GM21619 (cell line): ENCODE measurements at regions not wholly inside any gene's neighbourhood (a gene's known extent, or its start where the extent isn't known, plus 50 kb on each side); places are given as distances from the start of the nearest gene placed in this dataset.
"Not testable (repeated sequence)": the region's sequence is repeated elsewhere in the genome, so short reads cannot be mapped to it uniquely, and the experiment has no call there.

Experiments used
- ATAC-seq: cut with Tn5 transposase; IDR thresholded peaks from one replicate; pipeline ENCODE4 v1.9.1; 2021; ENCODE audit not compliant: unreplicated experiment

DNA sequence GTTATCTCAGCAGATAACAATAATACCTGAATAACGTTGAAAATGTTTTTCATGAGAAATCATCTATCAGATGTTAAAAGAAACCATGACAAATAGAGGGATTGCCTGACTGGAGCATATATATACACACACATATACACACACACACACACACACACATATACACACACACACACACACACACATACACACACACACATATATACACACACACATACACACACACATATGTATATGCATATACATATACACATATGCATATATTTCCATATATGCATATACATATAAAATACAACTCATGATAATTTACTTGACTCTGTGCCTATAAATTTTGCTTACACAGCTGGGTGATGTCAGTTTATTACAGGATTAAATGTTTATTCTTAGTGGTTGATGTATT, 847.3 kb upstream of the ADAMTS5 start:
- ATAC-seq: no peak

DNA sequence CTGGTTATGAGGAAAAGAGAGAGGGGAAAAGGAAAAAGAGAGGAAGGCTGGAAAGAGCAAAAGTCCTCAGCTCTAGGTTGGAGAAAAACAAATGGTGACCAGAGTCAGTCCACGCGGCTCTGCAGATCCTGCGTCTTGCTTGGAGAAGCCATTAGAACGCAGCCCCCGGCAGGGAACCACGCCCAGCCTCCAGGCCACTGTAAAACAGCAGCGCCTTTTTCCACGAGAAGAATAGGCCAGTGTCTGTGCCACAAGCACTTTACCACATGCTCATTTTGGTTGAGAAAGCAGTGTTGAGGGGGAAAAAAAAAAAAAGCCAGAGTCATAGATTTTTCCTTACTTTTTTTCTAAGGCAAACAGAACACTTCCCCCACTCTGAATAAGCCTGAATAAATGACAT, 846.9 kb upstream of the ADAMTS5 start:
- no peak for ATAC-seq

DNA sequence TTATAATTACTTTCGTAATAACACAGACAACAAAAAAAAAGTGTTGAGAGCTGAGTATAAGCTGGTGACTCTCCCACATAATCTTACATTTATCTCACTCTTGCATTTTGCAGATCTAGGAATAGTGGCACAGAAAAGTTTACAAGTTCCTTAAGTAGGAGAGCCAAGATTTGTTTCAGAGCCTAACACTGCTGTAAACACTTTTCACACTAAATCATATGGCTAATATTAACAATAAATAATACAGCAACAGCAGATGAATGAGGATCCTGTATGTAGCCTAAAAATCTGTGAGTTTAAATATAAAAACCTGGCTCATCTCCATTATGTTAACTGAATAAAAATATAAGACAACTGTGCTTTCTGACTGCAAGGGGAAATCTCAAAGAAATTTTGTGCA, 846.5 kb upstream of the ADAMTS5 start:
- no peak for ATAC-seq

DNA sequence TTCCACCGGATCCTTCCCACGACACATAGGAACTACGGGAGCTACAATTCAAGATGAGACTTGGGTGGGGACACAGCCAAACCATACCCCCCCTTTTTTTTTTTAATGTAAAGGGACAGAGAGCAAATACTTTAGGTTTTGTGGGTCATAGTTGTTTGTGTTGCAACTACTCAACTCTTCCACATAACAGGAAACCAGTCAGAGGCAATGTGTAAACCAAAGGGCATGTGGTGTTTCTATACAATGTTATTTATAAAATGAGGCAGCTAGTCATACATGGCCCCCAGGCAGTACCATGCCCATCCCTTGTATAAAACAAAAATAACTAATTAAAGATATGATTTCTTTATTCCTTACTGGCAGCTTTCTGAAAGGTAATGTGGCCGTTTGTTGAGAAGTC, 845.4 kb upstream of the ADAMTS5 start:
- no peak for ATAC-seq

DNA sequence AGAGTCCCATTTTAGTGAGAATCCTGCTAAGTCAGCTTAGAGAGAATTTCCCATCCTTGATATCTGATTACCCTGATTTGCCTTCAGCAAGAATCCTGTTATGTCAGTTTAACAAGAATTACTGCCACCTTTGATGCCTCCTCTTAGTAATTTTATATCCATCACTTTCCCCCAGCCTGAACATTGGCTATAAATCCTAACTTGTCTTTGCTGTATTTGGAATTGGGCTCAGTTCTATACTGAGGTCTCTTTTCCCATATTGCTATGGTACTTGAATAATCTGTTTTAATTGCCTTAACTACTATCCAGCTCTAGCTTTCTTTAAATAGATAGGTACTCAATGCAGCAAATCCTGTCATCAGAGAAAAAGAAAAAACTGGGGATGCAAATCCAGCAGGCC, 842.0 kb upstream of the ADAMTS5 start:
- ATAC-seq: no peak

DNA sequence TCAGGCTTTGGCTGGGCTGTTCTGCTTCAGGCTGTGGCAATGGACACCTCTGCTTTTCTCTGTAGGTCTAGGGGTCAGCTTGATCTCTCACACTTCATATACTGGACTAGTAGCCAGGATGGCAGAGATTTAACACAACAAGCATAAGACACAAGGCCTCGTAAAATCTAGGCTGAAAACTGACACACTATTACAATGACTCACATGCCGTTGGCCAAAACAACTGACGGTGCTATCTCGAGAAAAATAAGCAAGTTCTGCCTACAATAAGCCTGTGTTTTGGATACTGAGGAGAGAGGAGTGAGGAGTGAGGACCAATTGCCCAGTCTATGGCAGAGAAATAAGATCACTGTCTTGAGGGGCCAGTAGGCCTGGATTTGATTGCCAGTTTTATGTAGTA, 840.7 kb upstream of the ADAMTS5 start:
- ATAC-seq: no peak

DNA sequence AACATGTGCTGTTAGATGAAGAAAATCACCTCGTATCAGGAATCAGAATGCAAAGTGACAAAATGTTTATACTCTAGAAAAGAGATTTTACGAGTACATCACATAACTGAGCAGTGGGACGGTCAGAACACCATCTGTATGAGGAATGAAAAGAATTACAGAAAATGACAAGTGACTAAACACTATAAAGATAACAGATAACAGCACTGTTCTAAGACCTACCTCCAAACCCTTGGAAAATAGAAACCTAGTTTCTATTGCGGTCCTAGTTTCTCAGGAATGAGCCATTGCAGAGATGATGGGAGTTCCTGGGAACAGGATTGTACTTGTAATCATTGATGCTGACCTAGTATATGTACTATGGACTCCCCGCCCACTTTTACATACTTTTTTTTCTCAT, 839.4 kb upstream of the ADAMTS5 start:
- ATAC-seq: no peak

DNA sequence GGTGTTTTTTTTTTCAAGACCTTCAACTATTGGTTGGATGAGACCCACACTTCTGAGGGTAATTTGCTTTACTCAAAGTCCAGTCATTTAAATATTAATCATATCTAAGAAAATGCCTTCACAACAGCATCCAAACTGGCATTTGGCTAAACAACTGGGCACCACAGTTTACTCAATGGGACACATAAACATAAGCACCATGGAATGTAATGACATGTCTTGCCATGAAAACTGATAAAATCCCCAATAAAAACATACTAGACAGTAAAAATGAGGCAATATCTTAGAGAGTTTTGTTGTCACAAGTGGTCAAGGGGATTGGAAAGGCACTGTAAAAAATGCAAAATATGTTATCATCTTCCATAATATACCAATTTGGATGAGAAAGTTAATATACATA, 838.8 kb upstream of the ADAMTS5 start:
- no peak for ATAC-seq

DNA sequence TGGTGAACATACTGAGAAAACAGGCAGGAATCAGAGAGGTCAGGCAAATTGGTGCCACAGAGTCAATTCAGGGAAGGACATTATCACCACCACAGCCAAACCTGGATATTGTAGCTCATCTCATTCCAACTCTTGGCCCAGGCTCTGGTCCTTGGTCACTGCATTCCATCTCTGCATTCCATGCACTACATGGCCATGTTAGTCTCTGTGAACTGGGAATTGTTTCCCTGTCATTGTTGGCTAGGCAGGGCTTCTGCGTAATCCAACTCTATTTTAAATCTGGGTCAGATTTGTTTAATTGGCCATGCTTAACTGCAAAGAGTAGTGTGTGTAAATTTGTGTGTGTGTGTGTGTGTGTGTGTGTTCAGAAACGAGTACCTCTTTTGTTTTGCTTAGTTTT, 837.6 kb upstream of the ADAMTS5 start:
- no peak for ATAC-seq

DNA sequence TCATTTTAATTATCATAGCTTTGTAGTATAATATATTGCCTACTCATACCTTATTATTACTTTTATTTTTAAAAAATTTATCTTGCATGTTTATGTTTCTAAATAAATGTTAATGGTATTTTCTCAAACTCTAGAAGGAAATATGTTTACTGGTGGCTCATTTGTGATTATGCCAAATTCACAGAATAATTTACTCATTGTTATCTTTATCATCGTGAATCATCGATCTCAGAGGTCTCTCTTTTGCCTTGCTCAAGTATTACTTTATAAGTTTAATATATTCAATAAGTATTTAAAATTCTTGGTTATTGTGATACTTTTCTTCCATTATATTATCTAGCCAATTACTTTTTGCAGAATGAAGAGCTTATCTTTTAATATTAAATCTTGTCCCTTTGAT, 836.7 kb upstream of the ADAMTS5 start:
- no peak for ATAC-seq

DNA sequence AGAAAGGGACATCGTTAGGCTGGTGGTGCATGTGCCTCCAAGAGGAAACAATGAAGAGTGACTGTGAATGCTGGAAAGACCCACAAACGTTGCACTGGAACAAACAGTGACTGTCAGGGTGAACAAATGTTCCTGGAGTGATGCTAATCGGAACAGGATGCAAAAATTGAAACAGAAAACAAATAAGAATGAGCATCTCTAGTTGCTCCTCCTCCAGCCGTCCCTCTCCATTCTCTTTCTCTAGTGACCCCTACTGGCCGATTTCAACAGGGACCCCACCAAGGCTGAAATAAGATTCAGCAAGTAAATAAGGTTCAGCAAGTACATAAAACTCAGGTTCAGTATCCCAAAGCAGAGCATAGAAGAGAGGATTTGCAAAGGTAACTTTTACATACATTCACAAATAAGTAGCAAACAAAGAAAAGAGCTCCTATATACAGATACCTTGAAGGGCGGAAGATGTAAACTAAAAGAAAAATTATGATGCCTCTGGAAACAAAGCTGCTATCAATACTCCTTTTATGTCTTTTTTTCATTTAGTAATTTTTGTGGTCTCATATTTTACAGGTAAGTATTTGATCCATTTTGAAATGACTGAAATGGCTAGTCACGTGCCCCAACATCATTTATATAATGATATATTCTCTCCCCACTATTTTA, 836.1 kb upstream of the ADAMTS5 start:
- no peak for ATAC-seq

DNA sequence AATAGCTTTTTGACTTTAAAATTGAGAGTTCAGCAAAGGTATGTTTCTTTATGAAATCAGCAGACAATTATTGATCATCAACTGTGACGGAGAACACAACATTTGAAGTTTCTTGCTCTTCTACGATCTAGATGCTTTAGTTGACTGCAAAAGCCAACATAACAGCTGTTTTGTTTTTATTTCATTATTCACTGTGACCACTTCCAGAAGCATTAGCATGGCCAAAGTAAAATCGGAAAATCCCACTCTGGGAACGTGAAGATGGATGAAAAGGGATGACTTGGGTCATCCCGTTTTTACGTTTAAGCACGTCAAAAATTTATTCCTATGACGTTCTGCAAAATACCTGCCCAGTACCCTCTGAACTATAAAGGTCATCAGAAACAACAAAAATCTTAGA, 833.0 kb upstream of the ADAMTS5 start:
- no peak for ATAC-seq

DNA sequence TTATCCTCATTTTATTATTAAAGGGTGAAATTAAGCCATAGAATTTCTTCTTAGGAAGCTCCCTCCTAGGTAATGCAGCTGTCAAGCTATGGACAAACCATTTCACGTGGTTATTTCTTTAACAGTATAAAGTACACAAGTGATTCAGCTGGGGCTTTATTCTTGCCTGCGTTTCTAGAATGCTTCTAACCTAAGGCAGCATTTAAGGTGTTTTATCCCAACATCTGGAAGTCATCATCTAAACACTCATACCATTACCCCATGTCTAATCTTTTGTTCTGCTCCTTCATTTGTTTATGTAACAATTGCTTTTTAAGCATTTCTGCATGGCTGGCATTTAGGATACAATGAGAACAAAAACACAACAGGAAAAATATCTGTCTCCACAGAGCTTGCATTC, 829.2 kb upstream of the ADAMTS5 start:
- ATAC-seq: no peak

DNA sequence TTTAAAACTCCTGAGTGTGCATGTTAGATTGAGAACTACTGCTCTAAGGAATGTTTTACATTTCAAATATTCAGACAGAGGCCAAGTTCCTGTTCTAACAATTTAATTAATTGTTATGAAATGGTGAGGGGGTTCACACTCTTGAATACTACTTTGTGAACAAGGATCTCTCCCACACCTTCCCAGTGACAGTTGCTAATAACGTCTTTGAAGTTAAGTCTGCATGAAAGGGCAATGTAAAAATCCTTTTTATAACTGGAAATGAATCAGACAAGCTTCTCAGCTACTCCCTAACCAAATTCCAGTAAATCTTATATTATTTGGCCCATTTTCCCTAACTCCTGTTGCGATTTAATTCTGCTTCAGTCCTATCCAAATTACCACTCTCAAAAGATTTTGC, 828.5 kb upstream of the ADAMTS5 start:
- ATAC-seq: no peak

DNA sequence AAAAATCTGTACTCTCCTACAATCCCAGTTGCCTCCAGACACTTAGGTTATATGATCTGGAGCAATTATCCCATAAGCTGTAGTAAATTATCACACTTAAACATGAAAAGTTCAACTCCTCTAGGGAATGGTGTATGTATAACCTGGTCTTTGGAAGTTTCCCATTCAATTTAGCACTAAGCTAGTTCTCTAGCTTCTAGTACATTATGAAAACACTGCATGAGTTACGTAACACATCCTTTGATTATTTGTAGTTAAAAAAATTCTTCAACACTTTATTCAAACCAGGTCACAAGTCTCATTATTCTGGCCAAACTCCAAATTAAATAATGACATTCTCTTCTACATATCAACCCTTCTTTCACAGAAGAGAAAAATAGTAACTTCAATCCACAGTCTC, 827.0 kb upstream of the ADAMTS5 start:
- no peak for ATAC-seq

DNA sequence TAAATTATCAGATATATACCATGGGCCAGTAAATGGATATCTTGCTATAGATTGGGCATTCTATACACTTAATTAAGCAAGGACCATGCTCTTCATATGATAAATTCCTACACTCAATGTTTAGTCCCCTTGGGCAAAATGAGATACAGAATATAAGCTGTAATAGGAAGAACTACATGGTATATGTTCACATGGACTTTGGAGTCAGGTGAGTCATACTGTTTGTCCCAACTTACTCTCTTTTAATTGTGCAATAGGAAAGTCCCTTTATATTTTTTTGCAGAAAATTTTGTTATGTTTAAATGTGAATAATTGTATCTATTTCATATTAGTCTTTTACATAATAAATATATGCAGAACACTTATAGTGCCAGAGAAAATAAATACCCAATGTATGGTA, 820.2 kb upstream of the ADAMTS5 start:
- no peak for ATAC-seq

DNA sequence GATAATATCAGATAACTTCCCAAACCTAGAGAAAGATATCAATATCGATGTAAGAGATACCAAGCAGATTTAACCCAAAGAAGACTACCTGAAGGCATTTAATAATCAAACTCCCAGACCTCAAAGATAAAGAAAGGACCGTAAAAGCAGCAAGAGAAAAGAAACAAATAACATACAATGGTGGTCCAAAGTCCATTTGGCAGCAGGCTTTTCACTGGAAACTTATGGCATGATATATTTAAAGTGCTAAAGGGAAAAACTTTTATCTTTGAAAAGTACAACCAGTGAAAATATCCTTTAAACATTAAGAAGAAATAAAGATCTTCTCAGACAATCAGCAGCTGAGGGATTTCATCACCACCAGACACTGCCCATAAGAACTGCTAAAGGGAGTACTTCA, 812.7 kb upstream of the ADAMTS5 start:
- ATAC-seq: no peak

DNA sequence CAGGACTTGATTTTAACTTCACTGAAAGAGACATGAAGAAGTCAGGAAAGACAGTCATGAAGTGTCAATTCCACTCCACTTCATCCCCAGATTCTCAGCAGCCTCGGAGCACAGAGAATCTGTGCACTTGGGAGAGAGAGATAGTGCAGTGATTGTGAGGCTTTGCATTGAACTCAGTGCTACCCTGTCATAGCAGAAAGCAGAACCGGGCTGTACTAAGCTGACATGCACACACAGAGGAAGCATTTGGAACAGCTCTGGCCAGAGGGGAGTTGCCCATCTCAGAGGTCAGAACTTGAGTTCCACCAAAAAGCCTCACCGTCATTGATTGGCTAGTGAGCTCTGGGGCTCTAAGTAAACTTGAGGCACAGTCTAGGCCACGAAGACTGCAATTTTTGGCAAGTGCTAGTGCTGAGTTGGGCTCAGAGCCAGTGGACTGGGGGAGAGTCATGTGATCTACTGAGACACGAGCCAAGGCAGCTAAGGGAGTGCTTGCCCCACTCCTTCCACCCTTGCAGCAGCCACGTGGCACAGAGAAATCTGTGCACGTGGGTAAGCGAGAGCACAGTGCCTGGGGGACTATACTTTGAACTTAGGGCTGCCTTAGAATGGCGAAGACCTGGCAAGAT, 810.2 kb upstream of the ADAMTS5 start:
- ATAC-seq: no peak

DNA sequence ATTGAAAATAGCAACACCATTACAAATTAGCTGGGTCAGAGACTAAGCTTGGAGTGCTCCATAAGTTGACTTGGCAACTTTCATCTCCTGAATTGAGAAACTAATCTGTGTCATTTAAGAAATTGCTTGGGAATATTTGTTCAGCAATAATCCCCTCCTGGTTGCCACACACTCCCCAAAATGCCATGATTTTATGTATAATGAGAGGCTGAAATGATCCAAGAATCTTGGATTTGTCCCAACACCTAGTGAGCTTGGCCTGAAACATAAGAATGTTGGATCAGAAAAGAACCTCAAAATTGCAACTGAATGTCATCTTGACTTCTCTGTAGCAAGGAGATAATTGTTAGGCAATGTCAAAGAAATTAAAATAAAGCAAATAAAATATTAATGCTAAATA, 805.9 kb upstream of the ADAMTS5 start:
- ATAC-seq: no peak

DNA sequence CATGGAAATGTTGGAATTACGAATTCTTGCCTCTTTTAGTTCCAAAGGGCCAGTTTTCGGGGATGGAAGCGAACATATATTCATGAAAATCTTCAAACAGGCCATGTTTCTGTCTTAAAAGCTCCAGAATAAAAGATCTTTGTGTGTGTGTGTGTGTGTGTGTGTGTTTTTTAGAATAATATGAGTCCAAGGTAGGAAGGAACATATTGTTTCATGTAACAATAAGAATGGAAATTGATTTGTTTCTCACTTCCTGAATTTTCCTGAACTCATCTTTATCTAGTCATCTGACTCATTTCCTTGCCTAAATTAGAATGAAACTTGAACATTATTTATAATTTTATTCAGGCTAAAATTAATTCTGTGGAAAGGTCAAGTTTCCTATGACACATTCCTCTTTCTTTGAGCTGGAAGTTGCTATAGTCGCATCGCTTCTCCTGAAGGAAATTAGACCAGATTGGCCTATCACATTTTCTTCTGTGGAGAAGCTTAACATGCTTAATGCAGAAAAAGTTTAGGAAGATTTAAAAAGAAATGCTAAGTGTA, 805.1 kb upstream of the ADAMTS5 start:
- no peak for ATAC-seq

DNA sequence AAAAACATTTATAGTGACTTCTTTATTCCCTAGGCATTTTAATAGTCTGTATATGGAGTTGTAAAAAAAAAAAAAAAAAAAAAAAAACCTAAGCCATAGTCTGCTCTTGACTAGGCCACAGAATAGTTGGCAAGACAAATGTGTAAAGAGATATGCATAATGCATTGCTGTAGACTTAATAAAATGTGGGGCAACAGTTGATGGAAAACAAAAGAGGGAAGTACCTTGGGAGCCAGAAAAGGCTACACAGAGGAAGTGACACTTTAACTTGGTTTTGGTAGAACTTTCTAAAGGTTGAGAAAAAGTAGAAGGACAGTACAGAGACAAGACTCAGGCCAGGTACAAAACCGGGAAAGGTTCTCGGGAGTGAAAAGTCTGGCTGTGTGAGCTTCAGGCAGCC, 802.9 kb upstream of the ADAMTS5 start:
- ATAC-seq: no peak

DNA sequence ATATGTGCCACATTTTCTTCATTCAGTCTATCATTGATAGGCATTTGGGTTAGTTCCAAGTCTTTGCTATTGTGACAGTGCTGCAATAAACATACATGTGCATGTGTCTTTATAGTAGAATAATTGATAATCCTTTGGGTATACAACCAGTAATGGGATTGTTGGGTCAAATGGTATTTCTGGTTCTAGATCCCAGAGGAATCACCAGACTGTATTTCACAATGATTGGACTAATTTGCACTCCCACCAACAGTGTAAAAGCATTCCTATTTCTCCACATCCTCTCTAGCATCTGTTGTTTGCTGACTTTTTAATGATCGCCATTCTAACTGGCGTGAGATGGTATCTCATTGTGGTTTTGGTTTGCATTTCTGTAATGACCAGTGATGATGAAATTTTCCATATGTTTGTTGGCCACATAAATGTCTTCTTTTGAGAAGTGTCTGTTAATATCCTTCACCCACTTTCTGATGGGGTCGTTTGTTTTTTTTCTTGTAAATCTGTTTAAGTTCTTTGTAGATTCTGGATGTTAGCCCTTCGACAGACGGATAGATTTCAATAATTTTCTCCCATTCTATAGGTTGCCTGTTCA, 801.3 kb upstream of the ADAMTS5 start:
- not testable (repeated sequence) for ATAC-seq

DNA sequence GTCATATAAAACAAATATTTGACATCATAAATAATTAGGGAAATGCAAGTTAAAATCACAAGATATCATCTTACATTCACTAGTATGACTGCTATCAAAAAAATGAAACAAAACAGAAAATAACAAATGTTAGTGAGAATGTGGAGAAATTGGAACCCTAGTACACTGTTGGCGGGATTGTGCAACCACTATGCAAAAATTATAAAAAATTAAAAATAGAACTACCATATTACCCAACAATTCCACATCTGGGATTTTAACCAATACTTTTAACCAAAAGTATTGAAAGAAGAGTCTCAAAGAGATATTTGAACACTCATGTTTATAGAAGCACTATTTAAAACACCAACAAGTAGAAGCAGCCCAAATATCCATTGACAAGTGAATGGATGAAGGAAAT, 797.2 kb upstream of the ADAMTS5 start:
- ATAC-seq: no peak
